A673 (cell line): ENCODE measurements at regions not wholly inside any gene's neighbourhood (a gene's known extent, or its start where the extent isn't known, plus 50 kb on each side); places are given as distances from the start of the nearest gene placed in this dataset.

Experiments
- EZH2 ChIP-seq: fragments of 200-600 bp; sonication (generic); IDR thresholded peaks from 2 replicates; pipeline ENCODE4 v1.6.1; 2017; ENCODE audit warnings: borderline replicate concordance, low read depth, mild to moderate bottlenecking, mixed read lengths, antibody characterized with exemption, low read length; ENCODE audit not compliant: poor library complexity, severe bottlenecking
- TF ChIP-seq, protein P1 (sequence below): fragments of 300-800, 200-600 bp; sonication (generic); conservative IDR thresholded peaks from 2 replicates; pipeline ENCODE4 v1.5.1; 2017; ENCODE audit warnings: low read depth, mild to moderate bottlenecking, antibody characterized with exemption, low read length, moderate library complexity, mixed read lengths

DNA sequence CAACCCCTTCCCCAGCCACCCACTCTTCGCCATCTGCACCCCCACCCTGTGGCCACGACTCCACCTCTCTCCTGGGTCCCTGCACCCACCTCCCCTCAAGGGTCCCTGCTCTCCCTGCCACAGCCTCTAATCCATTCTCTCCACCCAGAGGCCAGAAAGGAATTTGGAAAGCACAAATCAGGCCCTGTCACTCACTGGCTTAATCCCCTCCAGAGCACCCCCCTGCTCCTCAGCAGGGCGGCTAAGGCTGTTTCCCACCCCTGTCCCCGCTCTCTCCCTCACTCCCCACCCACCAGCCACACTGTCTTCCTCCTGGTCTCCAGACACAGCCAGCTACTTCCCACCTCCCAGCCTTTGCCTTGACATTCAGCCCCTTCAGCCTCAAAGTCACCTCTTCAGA is 150.0 kb upstream of the LINGO1 start:
- TF ChIP-seq, protein P1, sequence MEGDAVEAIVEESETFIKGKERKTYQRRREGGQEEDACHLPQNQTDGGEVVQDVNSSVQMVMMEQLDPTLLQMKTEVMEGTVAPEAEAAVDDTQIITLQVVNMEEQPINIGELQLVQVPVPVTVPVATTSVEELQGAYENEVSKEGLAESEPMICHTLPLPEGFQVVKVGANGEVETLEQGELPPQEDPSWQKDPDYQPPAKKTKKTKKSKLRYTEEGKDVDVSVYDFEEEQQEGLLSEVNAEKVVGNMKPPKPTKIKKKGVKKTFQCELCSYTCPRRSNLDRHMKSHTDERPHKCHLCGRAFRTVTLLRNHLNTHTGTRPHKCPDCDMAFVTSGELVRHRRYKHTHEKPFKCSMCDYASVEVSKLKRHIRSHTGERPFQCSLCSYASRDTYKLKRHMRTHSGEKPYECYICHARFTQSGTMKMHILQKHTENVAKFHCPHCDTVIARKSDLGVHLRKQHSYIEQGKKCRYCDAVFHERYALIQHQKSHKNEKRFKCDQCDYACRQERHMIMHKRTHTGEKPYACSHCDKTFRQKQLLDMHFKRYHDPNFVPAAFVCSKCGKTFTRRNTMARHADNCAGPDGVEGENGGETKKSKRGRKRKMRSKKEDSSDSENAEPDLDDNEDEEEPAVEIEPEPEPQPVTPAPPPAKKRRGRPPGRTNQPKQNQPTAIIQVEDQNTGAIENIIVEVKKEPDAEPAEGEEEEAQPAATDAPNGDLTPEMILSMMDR: no peak
- no peak for TF ChIP-seq EZH2
